ENCODE measurements at regions not wholly inside any gene's neighbourhood (a gene's known extent, or its start where the extent isn't known, plus 50 kb on each side); places are given as distances from the start of the nearest gene placed in this dataset.
A peak's percentile ranks its signal among the peaks of the same experiment; 100 is the strongest.

GRCh38 chr5:39720136-39720535, 295.4 kb upstream of the DAB2 start:
- no peak for TF ChIP-seq CTCF (IDR thresholded peaks at IDR 0.05; ENCODE audit: insufficient read depth, low read depth, low read length, missing control alignments)
- no peak overlapping the region for H3K4me3 ChIP-seq (ENCODE audit: low read depth, low read length)
- no peak for DNase-seq (ENCODE audit: low read depth)

GRCh38 chr5:39717176-39717897, 292.6 kb upstream of the DAB2 start:
- DNase-seq (ENCODE audit: low read depth) = no peak
- TF ChIP-seq CTCF (IDR thresholded peaks at IDR 0.05; ENCODE audit: insufficient read depth, low read depth, low read length, missing control alignments) = no peak
- H3K4me3 ChIP-seq (ENCODE audit: low read depth, low read length) = no peak overlapping the region

- peak; percentile 11 for TF ChIP-seq CTCF (IDR thresholded peaks at IDR 0.05; ENCODE audit: insufficient read depth, low read depth, low read length, missing control alignments)
- DNase-seq (ENCODE audit: low read depth) = peak; percentile 27
- no peak overlapping the region for H3K4me3 ChIP-seq (ENCODE audit: low read depth, low read length)
These were observed 291.8 kb upstream of the DAB2 start for GRCh38 chr5:39716532-39717028.

- peak; percentile 44 for DNase-seq (ENCODE audit: low read depth)
- no peak overlapping the region for H3K4me3 ChIP-seq (ENCODE audit: low read depth, low read length)
- peak; percentile 47 for TF ChIP-seq CTCF (IDR thresholded peaks at IDR 0.05; ENCODE audit: insufficient read depth, low read depth, low read length, missing control alignments)
These were observed 289.4 kb upstream of the DAB2 start for GRCh38 chr5:39714036-39714698.

GRCh38 chr5:39713250-39713916, 288.6 kb upstream of the DAB2 start:
- TF ChIP-seq CTCF (IDR thresholded peaks at IDR 0.05; ENCODE audit: insufficient read depth, low read depth, low read length, missing control alignments) = no peak

GRCh38 chr5:39712316-39713249, 287.8 kb upstream of the DAB2 start:
- no peak for TF ChIP-seq CTCF (IDR thresholded peaks at IDR 0.05; ENCODE audit: insufficient read depth, low read depth, low read length, missing control alignments)
- no peak for DNase-seq (ENCODE audit: low read depth)
- H3K4me3 ChIP-seq (ENCODE audit: low read depth, low read length) = no peak overlapping the region

More at GRCh38 chr5:39713250-39713916, 288.6 kb upstream of the DAB2 start:
- no peak for DNase-seq (ENCODE audit: low read depth)
- H3K4me3 ChIP-seq (ENCODE audit: low read depth, low read length) = no peak overlapping the region
